ENCODE measurements at regions not wholly inside any gene's neighbourhood (a gene's known extent, or its start where the extent isn't known, plus 50 kb on each side); places are given as distances from the start of the nearest gene placed in this dataset.
"Not testable (repeated sequence)": the region's sequence is repeated elsewhere in the genome, so short reads cannot be mapped to it uniquely, and the experiment has no call there.

DNA sequence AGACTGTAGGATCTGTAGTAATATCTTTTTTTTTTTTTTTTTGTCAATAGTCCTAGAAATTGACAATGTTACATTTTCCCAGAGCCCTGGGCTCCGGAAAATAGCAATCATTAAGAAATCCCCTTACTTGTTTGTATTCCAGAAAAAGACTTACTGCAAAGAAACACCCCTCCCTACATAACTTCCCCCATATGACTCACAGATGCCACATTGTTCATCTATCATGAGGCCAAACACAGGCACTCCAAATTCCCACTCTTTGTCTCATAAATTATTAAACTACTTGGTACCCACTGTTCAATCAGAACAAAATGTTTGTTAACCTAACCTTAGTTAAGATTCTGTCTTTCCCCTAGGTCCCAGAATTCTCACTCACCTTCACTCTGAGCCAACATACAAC, 53.5 kb downstream of the TEX51 start:
- no peak overlapping the region for H3K27ac Mint-ChIP-seq
- H3K36me3 Mint-ChIP-seq (ENCODE audit: low read depth), result no peaks in the 10 kb centered on the region
- peaks cover 2% of the 10 kb centered on the region for H3K27me3 Mint-ChIP-seq (ENCODE audit: insufficient read depth)
- H3K4me3 Mint-ChIP-seq, result no peak overlapping the region
- H3K4me1 Mint-ChIP-seq (ENCODE audit: low read depth), result no peaks in the 10 kb centered on the region
- no peak for DNase-seq (ENCODE audit: low spot score)
- no peaks in the 10 kb centered on the region for H3K9me3 Mint-ChIP-seq
- intact Hi-C loops (cut with micrococcal nuclease), result no loop called here

- H3K27ac Mint-ChIP-seq, result no peak overlapping the region
- peaks cover 2% of the 10 kb centered on the region for H3K27me3 Mint-ChIP-seq (ENCODE audit: insufficient read depth)
- intact Hi-C loops (cut with micrococcal nuclease), result no loop called here
Measured at GRCh38 chr2:126953483-126953882, 54.8 kb downstream of the TEX51 start.

DNA sequence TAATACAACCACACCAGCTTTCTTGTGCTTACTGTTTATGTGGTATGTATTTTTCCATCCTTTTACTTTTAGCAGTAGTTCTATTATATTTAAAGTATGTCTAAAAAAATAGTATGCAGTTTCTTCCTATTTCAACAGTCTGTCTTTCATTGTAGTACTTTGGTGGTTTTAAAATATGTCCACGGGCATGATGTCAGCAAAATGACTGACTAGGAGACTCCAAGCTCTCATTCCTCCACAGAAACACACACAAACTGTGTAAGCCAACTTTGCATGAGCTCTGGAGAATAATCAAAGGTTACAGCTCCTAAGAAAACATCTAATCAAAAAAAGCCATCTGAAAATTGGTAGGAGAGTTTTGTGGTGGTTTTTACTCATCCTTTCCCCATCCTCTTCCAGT, 56.1 kb downstream of the TEX51 start:
- Mint-ChIP-seq H3K4me1 (ENCODE audit: low read depth) (no peaks in the 10 kb centered on the region), H3K27ac (no peak overlapping the region), H3K36me3 (ENCODE audit: low read depth) (no peaks in the 10 kb centered on the region), H3K9me3 (no peaks in the 10 kb centered on the region), H3K27me3 (ENCODE audit: insufficient read depth) (no peaks in the 10 kb centered on the region), H3K4me3 (no peak overlapping the region)
- DNase-seq (ENCODE audit: low spot score), result no peak
- intact Hi-C loops (cut with micrococcal nuclease), result no loop called here

More at GRCh38 chr2:126953483-126953882, 54.8 kb downstream of the TEX51 start:
- H3K9me3 Mint-ChIP-seq, result no peaks in the 10 kb centered on the region
- H3K4me1 Mint-ChIP-seq (ENCODE audit: low read depth), result no peaks in the 10 kb centered on the region
- H3K36me3 Mint-ChIP-seq (ENCODE audit: low read depth), result no peaks in the 10 kb centered on the region
- no peak for DNase-seq (ENCODE audit: low spot score)
- H3K4me3 Mint-ChIP-seq, result no peak overlapping the region

- H3K4me3 Mint-ChIP-seq; H3K27me3 Mint-ChIP-seq (ENCODE audit: insufficient read depth); DNase-seq (ENCODE audit: low spot score); H3K27ac Mint-ChIP-seq; intact Hi-C loops (cut with micrococcal nuclease); H3K36me3 Mint-ChIP-seq (ENCODE audit: low read depth); H3K9me3 Mint-ChIP-seq; H3K4me1 Mint-ChIP-seq (ENCODE audit: low read depth): not testable (repeated sequence)
Measured at GRCh38 chr2:126956773-126957172, 58.1 kb downstream of the TEX51 start.

GRCh38 chr2:126963390-126963789, 64.7 kb downstream of the TEX51 start:
- DNase-seq (ENCODE audit: low spot score), result no peak
- H3K27me3 Mint-ChIP-seq (ENCODE audit: insufficient read depth), result peaks cover 17% of the 10 kb centered on the region
- H3K9me3 Mint-ChIP-seq, result peaks cover 3% of the 10 kb centered on the region
- no peaks in the 10 kb centered on the region for H3K4me1 Mint-ChIP-seq (ENCODE audit: low read depth)
- no peak overlapping the region for H3K4me3 Mint-ChIP-seq
- H3K36me3 Mint-ChIP-seq (ENCODE audit: low read depth), result no peaks in the 10 kb centered on the region
- intact Hi-C loops (cut with micrococcal nuclease), result no loop called here
- no peak overlapping the region for H3K27ac Mint-ChIP-seq

- intact Hi-C loops (cut with micrococcal nuclease), result no loop called here
- H3K27ac Mint-ChIP-seq, result no peak overlapping the region
- no peaks in the 10 kb centered on the region for H3K36me3 Mint-ChIP-seq (ENCODE audit: low read depth)
- no peak for DNase-seq (ENCODE audit: low spot score)
- H3K4me3 Mint-ChIP-seq, result no peak overlapping the region
- no peaks in the 10 kb centered on the region for H3K9me3 Mint-ChIP-seq
- H3K27me3 Mint-ChIP-seq (ENCODE audit: insufficient read depth), result peaks cover 28% of the 10 kb centered on the region
- H3K4me1 Mint-ChIP-seq (ENCODE audit: low read depth), result no peaks in the 10 kb centered on the region
Measured at GRCh38 chr2:126966601-126967000, 67.9 kb downstream of the TEX51 start.

DNA sequence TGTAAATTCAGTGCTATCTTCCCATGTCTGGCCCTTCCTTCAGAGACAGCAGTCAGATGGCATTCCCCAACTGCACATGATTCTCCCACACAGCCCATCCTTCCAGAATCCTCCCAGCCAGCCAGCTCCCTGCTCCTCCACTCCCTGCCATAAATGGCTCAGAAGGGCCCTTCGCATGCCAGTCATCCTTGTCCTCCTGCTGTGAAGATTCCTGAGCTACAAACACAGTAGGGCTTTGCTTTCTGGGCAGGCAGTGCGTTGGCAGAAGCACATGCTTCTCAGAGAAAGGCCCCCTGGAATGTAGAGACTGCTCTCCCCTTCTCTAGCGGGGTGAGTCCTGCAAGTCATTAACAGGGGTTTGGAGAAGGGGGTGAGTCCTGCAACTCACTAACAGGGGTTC, 71.9 kb downstream of the TEX51 start:
- intact Hi-C loops (cut with micrococcal nuclease), result no loop called here
- H3K27ac Mint-ChIP-seq, result no peak overlapping the region
- H3K27me3 Mint-ChIP-seq (ENCODE audit: insufficient read depth), result peaks cover 35% of the 10 kb centered on the region
- H3K4me1 Mint-ChIP-seq (ENCODE audit: low read depth), result peaks cover 5% of the 10 kb centered on the region
- no peak overlapping the region for H3K4me3 Mint-ChIP-seq
- no peaks in the 10 kb centered on the region for H3K9me3 Mint-ChIP-seq
- H3K36me3 Mint-ChIP-seq (ENCODE audit: low read depth), result no peaks in the 10 kb centered on the region
- DNase-seq (ENCODE audit: low spot score), result no peak

DNA sequence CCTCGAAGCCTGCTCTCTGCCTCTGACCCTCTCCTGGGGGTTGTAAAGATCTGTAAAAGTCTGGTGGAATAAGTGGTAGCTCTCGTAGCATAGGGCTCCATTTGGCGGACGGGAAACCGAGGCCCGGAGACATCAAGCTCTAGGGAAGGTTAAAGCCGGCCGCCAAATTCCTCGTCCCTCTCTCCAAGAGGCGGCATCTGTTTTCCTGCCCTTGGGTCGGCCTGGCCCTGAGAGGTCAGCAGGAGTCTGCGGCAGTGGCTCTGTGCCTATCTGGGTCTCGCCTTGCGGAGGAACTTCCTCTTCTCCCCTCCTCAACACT, 72.4 kb downstream of the TEX51 start:
- intact Hi-C loops (cut with micrococcal nuclease), result no loop called here
- Mint-ChIP-seq H3K9me3 (no peaks in the 10 kb centered on the region), H3K27ac (no peak overlapping the region), H3K4me1 (ENCODE audit: low read depth) (peaks cover 5% of the 10 kb centered on the region), H3K36me3 (ENCODE audit: low read depth) (no peaks in the 10 kb centered on the region), H3K4me3 (no peak overlapping the region), H3K27me3 (ENCODE audit: insufficient read depth) (peaks cover 31% of the 10 kb centered on the region)
- DNase-seq (ENCODE audit: low spot score), result no peak

- peak overlapping the region; percentile 43 for H3K4me3 Mint-ChIP-seq
- no peak overlapping the region for H3K27ac Mint-ChIP-seq
- peak; percentile 47 for DNase-seq (ENCODE audit: low spot score)
- peaks cover 29% of the 10 kb centered on the region for H3K27me3 Mint-ChIP-seq (ENCODE audit: insufficient read depth)
- no peaks in the 10 kb centered on the region for H3K9me3 Mint-ChIP-seq
- H3K36me3 Mint-ChIP-seq (ENCODE audit: low read depth), result no peaks in the 10 kb centered on the region
- intact Hi-C loops (cut with micrococcal nuclease), result loop anchor here (2.0 kb wide), 1 partner anchor 79 kb away; no protein-coding TSS in a partner anchor
- peaks cover 5% of the 10 kb centered on the region for H3K4me1 Mint-ChIP-seq (ENCODE audit: low read depth)
Measured at GRCh38 chr2:126971481-126972278, 73.0 kb downstream of the TEX51 start.

DNA sequence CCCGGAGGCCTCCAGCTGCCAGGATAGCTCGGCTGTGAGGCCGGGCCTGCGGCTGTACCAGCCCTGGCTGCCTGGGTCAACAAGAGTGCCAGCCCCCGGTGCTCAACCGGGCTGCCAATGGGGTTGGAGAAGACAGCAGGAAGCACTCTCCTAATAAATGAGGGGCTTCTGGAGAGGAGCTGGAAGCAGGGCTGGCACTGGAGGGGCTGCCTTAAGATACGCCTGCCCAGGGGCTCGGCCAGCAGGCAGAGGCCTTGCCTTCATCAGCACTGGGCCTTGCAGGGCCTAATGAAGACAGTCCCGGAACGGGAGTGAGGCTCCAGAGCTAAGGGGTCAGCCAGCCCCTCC, 73.6 kb downstream of the TEX51 start:
- intact Hi-C loops (cut with micrococcal nuclease), result loop anchor here (2.0 kb wide), 1 partner anchor 79 kb away; no protein-coding TSS in a partner anchor
- H3K27ac Mint-ChIP-seq, result no peak overlapping the region
- no peak overlapping the region for H3K4me3 Mint-ChIP-seq
- no peak for DNase-seq (ENCODE audit: low spot score)
- peaks cover 28% of the 10 kb centered on the region for H3K27me3 Mint-ChIP-seq (ENCODE audit: insufficient read depth)
- no peaks in the 10 kb centered on the region for H3K36me3 Mint-ChIP-seq (ENCODE audit: low read depth)
- H3K4me1 Mint-ChIP-seq (ENCODE audit: low read depth), result peaks cover 5% of the 10 kb centered on the region
- H3K9me3 Mint-ChIP-seq, result no peaks in the 10 kb centered on the region

DNA sequence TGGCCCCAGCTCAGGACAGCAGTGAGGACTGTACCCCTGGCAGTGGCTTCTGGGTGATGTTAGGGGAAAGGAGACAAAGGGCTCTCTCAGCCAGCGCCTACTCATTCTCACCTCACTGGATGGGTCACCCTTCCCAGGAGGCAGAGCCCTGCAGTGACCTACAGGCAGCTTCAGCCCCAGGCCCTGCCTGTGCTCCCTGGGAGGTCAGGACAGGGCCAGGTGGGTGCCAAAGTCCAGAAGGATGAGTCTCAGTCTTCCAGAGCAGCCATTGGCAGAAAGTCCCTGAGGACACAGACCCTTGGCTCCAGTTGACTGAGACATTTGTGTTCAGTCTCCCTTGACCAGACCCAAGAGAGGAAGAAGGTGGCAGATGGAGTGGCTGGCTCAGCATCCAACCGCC, 75.1 kb downstream of the TEX51 start:
- Mint-ChIP-seq H3K27me3 (ENCODE audit: insufficient read depth) (peaks cover 24% of the 10 kb centered on the region), H3K36me3 (ENCODE audit: low read depth) (no peaks in the 10 kb centered on the region), H3K9me3 (no peaks in the 10 kb centered on the region), H3K4me1 (ENCODE audit: low read depth) (peaks cover 5% of the 10 kb centered on the region), H3K4me3 (no peak overlapping the region), H3K27ac (no peak overlapping the region)
- intact Hi-C loops (cut with micrococcal nuclease), result loop anchor here (2.0 kb wide), 1 partner anchor 77 kb away; no protein-coding TSS in a partner anchor
- no peak for DNase-seq (ENCODE audit: low spot score)

GRCh38 chr2:126975671-126976655, 77.3 kb downstream of the TEX51 start:
- intact Hi-C loops (cut with micrococcal nuclease), result no loop called here
- Mint-ChIP-seq H3K9me3 (no peaks in the 10 kb centered on the region), H3K27me3 (ENCODE audit: insufficient read depth) (peaks cover 11% of the 10 kb centered on the region), H3K36me3 (ENCODE audit: low read depth) (no peaks in the 10 kb centered on the region), H3K4me3 (no peak overlapping the region), H3K27ac (no peak overlapping the region), H3K4me1 (ENCODE audit: low read depth) (peaks cover 5% of the 10 kb centered on the region)
- no peak for DNase-seq (ENCODE audit: low spot score)

GRCh38 chr2:126976721-126977328, 78.1 kb downstream of the TEX51 start:
- no peaks in the 10 kb centered on the region for H3K9me3 Mint-ChIP-seq
- H3K27me3 Mint-ChIP-seq (ENCODE audit: insufficient read depth), result peaks cover 11% of the 10 kb centered on the region
- H3K36me3 Mint-ChIP-seq (ENCODE audit: low read depth), result no peaks in the 10 kb centered on the region
- intact Hi-C loops (cut with micrococcal nuclease), result no loop called here
- H3K4me1 Mint-ChIP-seq (ENCODE audit: low read depth), result peaks cover 5% of the 10 kb centered on the region
- DNase-seq (ENCODE audit: low spot score), result no peak
- H3K27ac Mint-ChIP-seq, result no peak overlapping the region
- no peak overlapping the region for H3K4me3 Mint-ChIP-seq
